HEK293T (cell line): ENCODE measurements at regions not wholly inside any gene's neighbourhood (a gene's known extent, or its start where the extent isn't known, plus 50 kb on each side); places are given as distances from the start of the nearest gene placed in this dataset.
"Not testable (repeated sequence)": the region's sequence is repeated elsewhere in the genome, so short reads cannot be mapped to it uniquely, and the experiment has no call there.

Experiments
- BHLHE40 ChIP-seq: fragments of 450-650 bp; IDR thresholded peaks from 2 replicates; pipeline ENCODE4 v1.6.1; 2016; ENCODE audit warnings: mild to moderate bottlenecking, moderate library complexity, borderline replicate concordance
- CTBP1 ChIP-seq: fragments of 450-650 bp; IDR thresholded peaks from 2 replicates; pipeline ENCODE4 v1.6.1; 2016; ENCODE audit warnings: borderline replicate concordance
- ELF4 ChIP-seq: fragments of 450-650 bp; IDR thresholded peaks from 2 replicates; pipeline ENCODE4 v1.6.1; 2017; ENCODE audit warnings: antibody characterized with exemption
- FOXA1 ChIP-seq: fragments of 450-650 bp; IDR thresholded peaks from 2 replicates; pipeline ENCODE4 v1.6.1; 2016; ENCODE audit warnings: mild to moderate bottlenecking
- FOXK2 ChIP-seq: fragments of 450-650 bp; IDR thresholded peaks from 2 replicates; pipeline ENCODE4 v1.6.1; 2016; ENCODE audit warnings: mild to moderate bottlenecking
- FOXM1 ChIP-seq: fragments of 450-650 bp; IDR thresholded peaks from 2 replicates; pipeline ENCODE4 v1.6.1; 2017; ENCODE audit warnings: mild to moderate bottlenecking, borderline replicate concordance
- HDGF ChIP-seq: fragments of 450-650 bp; IDR thresholded peaks from 2 replicates; pipeline ENCODE4 v1.6.1; 2017; ENCODE audit warnings: antibody characterized with exemption, borderline replicate concordance
- LEF1 ChIP-seq: fragments of 450-650 bp; IDR thresholded peaks from 2 replicates; pipeline ENCODE4 v1.6.1; 2017; ENCODE audit warnings: mild to moderate bottlenecking, borderline replicate concordance
- PKNOX1 ChIP-seq: fragments of 450-650 bp; IDR thresholded peaks from 2 replicates; pipeline ENCODE4 v1.6.1; 2016
- SP1 ChIP-seq: fragments of 450-650 bp; IDR thresholded peaks from 2 replicates; pipeline ENCODE4 v1.6.1; 2017
- TARDBP ChIP-seq: fragments of 450-650 bp; IDR thresholded peaks from 2 replicates; pipeline ENCODE4 v1.6.1; 2016

GRCh38 chr14:105882011-105882410 is 355.6 kb downstream of the TMEM121 start:
- not testable (repeated sequence) for TF ChIP-seq SP1, FOXK2, LEF1, FOXM1, FOXA1, BHLHE40, CTBP1, ELF4, TARDBP, HDGF, PKNOX1
